Adrenal gland (tissue), 5 donors: ENCODE measurements at regions not wholly inside any gene's neighbourhood (a gene's known extent, or its start where the extent isn't known, plus 50 kb on each side); places are given as distances from the start of the nearest gene placed in this dataset.

Source experiments
- POLR2A ChIP-seq, 2 donors: fragments of 450-650 bp; IDR thresholded peaks; one replicate each; pipeline ENCODE4 v1.6.1; 2017; ENCODE audit warnings: antibody characterized with exemption in 2 of 2, mild to moderate bottlenecking in 2 of 2, moderate library complexity in 1 of 2
- TF ChIP-seq, protein P1 (sequence below), 6 experiments: fragments of 450-650 bp in 4 of 6; fragments of 200-600 bp in 2 of 6; sonication (generic) in 1 of 6; IDR thresholded peaks; 1 replicate in 5 of 6; 2 replicates in 1 of 6; pipeline versions ENCODE4 v1.5.1 to v1.8.0; 2016 to 2021; ENCODE audit warnings: antibody characterized with exemption in 6 of 6, mild to moderate bottlenecking in 2 of 6, moderate library complexity in 1 of 6
- donor health status: DM: no; HTN: no; CAD: no.

DNA sequence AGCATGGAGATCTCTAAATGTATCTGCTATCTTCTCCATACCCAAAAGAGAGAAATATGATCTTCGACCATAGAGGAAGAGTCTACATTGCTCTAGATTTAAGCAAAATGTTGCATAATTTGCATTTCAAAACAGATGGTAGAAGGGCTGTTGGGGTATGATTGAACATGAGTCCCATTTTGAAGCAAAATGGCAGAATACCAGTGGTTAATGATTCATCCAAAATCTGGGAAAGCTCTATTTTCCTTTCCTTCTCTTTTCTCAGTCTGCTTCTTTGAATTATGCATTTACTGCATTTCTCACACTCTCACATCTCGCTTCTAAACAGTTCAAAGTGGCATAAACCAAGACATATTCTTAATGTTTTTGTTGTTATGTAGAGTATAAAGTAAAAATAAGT is 178.5 kb downstream of the MACC1 start:
- TF ChIP-seq, protein P1, sequence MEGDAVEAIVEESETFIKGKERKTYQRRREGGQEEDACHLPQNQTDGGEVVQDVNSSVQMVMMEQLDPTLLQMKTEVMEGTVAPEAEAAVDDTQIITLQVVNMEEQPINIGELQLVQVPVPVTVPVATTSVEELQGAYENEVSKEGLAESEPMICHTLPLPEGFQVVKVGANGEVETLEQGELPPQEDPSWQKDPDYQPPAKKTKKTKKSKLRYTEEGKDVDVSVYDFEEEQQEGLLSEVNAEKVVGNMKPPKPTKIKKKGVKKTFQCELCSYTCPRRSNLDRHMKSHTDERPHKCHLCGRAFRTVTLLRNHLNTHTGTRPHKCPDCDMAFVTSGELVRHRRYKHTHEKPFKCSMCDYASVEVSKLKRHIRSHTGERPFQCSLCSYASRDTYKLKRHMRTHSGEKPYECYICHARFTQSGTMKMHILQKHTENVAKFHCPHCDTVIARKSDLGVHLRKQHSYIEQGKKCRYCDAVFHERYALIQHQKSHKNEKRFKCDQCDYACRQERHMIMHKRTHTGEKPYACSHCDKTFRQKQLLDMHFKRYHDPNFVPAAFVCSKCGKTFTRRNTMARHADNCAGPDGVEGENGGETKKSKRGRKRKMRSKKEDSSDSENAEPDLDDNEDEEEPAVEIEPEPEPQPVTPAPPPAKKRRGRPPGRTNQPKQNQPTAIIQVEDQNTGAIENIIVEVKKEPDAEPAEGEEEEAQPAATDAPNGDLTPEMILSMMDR (IDR thresholded peaks at IDR 0.05) = no peak
- TF ChIP-seq POLR2A (IDR thresholded peaks at IDR 0.05) = no peak
